C1 segment of cervical spinal cord (tissue), 14 donors: ENCODE measurements at regions not wholly inside any gene's neighbourhood (a gene's known extent, or its start where the extent isn't known, plus 50 kb on each side); places are given as distances from the start of the nearest gene placed in this dataset.

ENCODE experiments used
- DNase-seq, 14 donors: peaks; one replicate each; lab custom pipeline; 2025; lab: John Stamatoyannopoulos, UW

- DNase-seq: no peak
These were observed 73.4 kb upstream of the SYT6 start for GRCh38 chr1:114227059-114227458.

GRCh38 chr1:114224196-114224907 lies 70.7 kb upstream of the SYT6 start:
- no peak for DNase-seq

GRCh38 chr1:114222920-114223319 lies 69.3 kb upstream of the SYT6 start:
- no peak for DNase-seq

- peak in 1 of 14 donors; percentile 2 for DNase-seq
These were observed 65.7 kb upstream of the SYT6 start for GRCh38 chr1:114219172-114219868.

GRCh38 chr1:114218361-114219171 lies 64.9 kb upstream of the SYT6 start:
- no peak for DNase-seq

GRCh38 chr1:114216431-114217173 lies 62.9 kb upstream of the SYT6 start:
- peak in 1 of 14 donors; percentile 84 for DNase-seq

- peak in 1 of 14 donors; percentile 67 for DNase-seq
These were observed 61.8 kb upstream of the SYT6 start for GRCh38 chr1:114215436-114215835.

GRCh38 chr1:114214016-114214415 lies 60.3 kb upstream of the SYT6 start:
- no peak for DNase-seq

- DNase-seq: peak in 1 of 14 donors; percentile 90
These were observed 56.3 kb upstream of the SYT6 start for GRCh38 chr1:114209971-114210370.

GRCh38 chr1:114208714-114209113 lies 55.0 kb upstream of the SYT6 start:
- DNase-seq: no peak

- no peak for DNase-seq
These were observed 54.4 kb upstream of the SYT6 start for GRCh38 chr1:114208106-114208505.

- DNase-seq: no peak
These were observed 54.0 kb upstream of the SYT6 start for GRCh38 chr1:114207635-114208034.

GRCh38 chr1:114206392-114206791 lies 52.7 kb upstream of the SYT6 start:
- DNase-seq: no peak

GRCh38 chr1:114203595-114204128 lies 50.0 kb upstream of the SYT6 start:
- no peak for DNase-seq
